ENCODE measurements at regions not wholly inside any gene's neighbourhood (a gene's known extent, or its start where the extent isn't known, plus 50 kb on each side); places are given as distances from the start of the nearest gene placed in this dataset.

- TF ChIP-seq POLR2A (IDR thresholded peaks at IDR 0.05; ENCODE audit: low read length) (no peak), GATA1 (IDR thresholded peaks at IDR 0.05; ENCODE audit: low read depth, low read length) (no peak)
These were observed 336.1 kb upstream of the IGFBP7 start for GRCh38 chr4:57446266-57446665.
